Mucosa of stomach (tissue), 1 donor: ENCODE measurements at regions not wholly inside any gene's neighbourhood (a gene's known extent, or its start where the extent isn't known, plus 50 kb on each side); places are given as distances from the start of the nearest gene placed in this dataset.
"Not testable (repeated sequence)": the region's sequence is repeated elsewhere in the genome, so short reads cannot be mapped to it uniquely, and the experiment has no call there.

ENCODE experiments used
- H3K27me3 ChIP-seq: one replicate; pipeline ENCODE4 v1.7.0; 2013; ENCODE audit warnings: mild to moderate bottlenecking, low read length; ENCODE audit not compliant: control insufficient read depth, insufficient read depth
- H3K36me3 ChIP-seq: one replicate; pipeline ENCODE4 v1.7.0; 2013; ENCODE audit warnings: low read length; ENCODE audit not compliant: control insufficient read depth, insufficient read depth
- H3K4me1 ChIP-seq: one replicate; pipeline ENCODE4 v1.7.0; 2013; ENCODE audit warnings: mild to moderate bottlenecking, low read length; ENCODE audit not compliant: control insufficient read depth, insufficient read depth
- H3K4me3 ChIP-seq: one replicate; pipeline ENCODE4 v1.7.0; 2013; ENCODE audit warnings: low read length
- H3K9ac ChIP-seq: one replicate; pipeline ENCODE4 v1.7.0; 2013; ENCODE audit warnings: mild to moderate bottlenecking, low read length, moderate library complexity
- H3K9me3 ChIP-seq: one replicate; pipeline ENCODE4 v1.7.0; 2013; ENCODE audit warnings: mild to moderate bottlenecking, low read length, moderate library complexity; ENCODE audit not compliant: control insufficient read depth
- donor health status: Pancreatic carcinoma.

- Histone ChIP-seq H3K4me1 (no peaks in the 10 kb centered on the region), H3K4me3 (no peak overlapping the region), H3K9ac (no peak overlapping the region), H3K36me3 (no peaks in the 10 kb centered on the region), H3K27me3 (no peaks in the 10 kb centered on the region), H3K9me3 (no peaks in the 10 kb centered on the region)
Observed at GRCh38 chr1:173388352-173388751, 88.8 kb upstream of the PRDX6 start.

- Histone ChIP-seq H3K36me3 (no peaks in the 10 kb centered on the region), H3K4me3 (no peak overlapping the region), H3K9ac (no peak overlapping the region), H3K27me3 (no peaks in the 10 kb centered on the region), H3K4me1 (no peaks in the 10 kb centered on the region), H3K9me3 (no peaks in the 10 kb centered on the region)
Observed at GRCh38 chr1:173392895-173393658, 84.1 kb upstream of the PRDX6 start.

- Histone ChIP-seq H3K9me3 (no peaks in the 10 kb centered on the region), H3K4me1 (no peaks in the 10 kb centered on the region), H3K36me3 (no peaks in the 10 kb centered on the region), H3K4me3 (no peak overlapping the region), H3K27me3 (no peaks in the 10 kb centered on the region), H3K9ac (no peak overlapping the region)
Observed at GRCh38 chr1:173393659-173394000, 83.5 kb upstream of the PRDX6 start.

GRCh38 chr1:173394813-173395212, 82.3 kb upstream of the PRDX6 start:
- not testable (repeated sequence) for H3K9ac ChIP-seq, H3K9me3 ChIP-seq, H3K4me1 ChIP-seq, H3K36me3 ChIP-seq, H3K4me3 ChIP-seq, H3K27me3 ChIP-seq

- Histone ChIP-seq H3K36me3 (no peaks in the 10 kb centered on the region), H3K4me1 (no peaks in the 10 kb centered on the region), H3K27me3 (no peaks in the 10 kb centered on the region), H3K4me3 (no peak overlapping the region), H3K9me3 (no peaks in the 10 kb centered on the region), H3K9ac (no peak overlapping the region)
Observed at GRCh38 chr1:173395762-173396161, 81.4 kb upstream of the PRDX6 start.

- Histone ChIP-seq H3K36me3 (no peaks in the 10 kb centered on the region), H3K4me1 (no peaks in the 10 kb centered on the region), H3K4me3 (no peak overlapping the region), H3K9ac (no peak overlapping the region), H3K27me3 (no peaks in the 10 kb centered on the region), H3K9me3 (no peaks in the 10 kb centered on the region)
Observed at GRCh38 chr1:173400387-173400995, 76.6 kb upstream of the PRDX6 start.

GRCh38 chr1:173403996-173404395, 73.1 kb upstream of the PRDX6 start:
- H3K27me3 ChIP-seq: no peaks in the 10 kb centered on the region
- H3K36me3 ChIP-seq: no peaks in the 10 kb centered on the region
- no peaks in the 10 kb centered on the region for H3K9me3 ChIP-seq
- H3K4me3 ChIP-seq: no peak overlapping the region
- H3K9ac ChIP-seq: no peak overlapping the region
- H3K4me1 ChIP-seq: no peaks in the 10 kb centered on the region

GRCh38 chr1:173405281-173405680, 71.9 kb upstream of the PRDX6 start:
- no peaks in the 10 kb centered on the region for H3K27me3 ChIP-seq
- no peaks in the 10 kb centered on the region for H3K4me1 ChIP-seq
- no peaks in the 10 kb centered on the region for H3K36me3 ChIP-seq
- H3K4me3 ChIP-seq: no peak overlapping the region
- H3K9me3 ChIP-seq: no peaks in the 10 kb centered on the region
- no peak overlapping the region for H3K9ac ChIP-seq

GRCh38 chr1:173405834-173406233, 71.3 kb upstream of the PRDX6 start:
- Histone ChIP-seq H3K36me3 (no peaks in the 10 kb centered on the region), H3K4me3 (no peak overlapping the region), H3K27me3 (no peaks in the 10 kb centered on the region), H3K9me3 (no peaks in the 10 kb centered on the region), H3K4me1 (no peaks in the 10 kb centered on the region), H3K9ac (no peak overlapping the region)

- Histone ChIP-seq H3K36me3 (no peaks in the 10 kb centered on the region), H3K27me3 (no peaks in the 10 kb centered on the region), H3K9me3 (no peaks in the 10 kb centered on the region), H3K9ac (peak overlapping the region; percentile 30), H3K4me3 (no peak overlapping the region), H3K4me1 (no peaks in the 10 kb centered on the region)
Observed at GRCh38 chr1:173406783-173407230, 70.3 kb upstream of the PRDX6 start.

GRCh38 chr1:173407846-173408245, 69.3 kb upstream of the PRDX6 start:
- no peaks in the 10 kb centered on the region for H3K4me1 ChIP-seq
- no peak overlapping the region for H3K9ac ChIP-seq
- no peaks in the 10 kb centered on the region for H3K36me3 ChIP-seq
- no peaks in the 10 kb centered on the region for H3K9me3 ChIP-seq
- H3K4me3 ChIP-seq: no peak overlapping the region
- no peaks in the 10 kb centered on the region for H3K27me3 ChIP-seq

- H3K9ac ChIP-seq: no peak overlapping the region
- no peaks in the 10 kb centered on the region for H3K36me3 ChIP-seq
- no peak overlapping the region for H3K4me3 ChIP-seq
- no peaks in the 10 kb centered on the region for H3K9me3 ChIP-seq
- no peaks in the 10 kb centered on the region for H3K4me1 ChIP-seq
- H3K27me3 ChIP-seq: no peaks in the 10 kb centered on the region
Observed at GRCh38 chr1:173408886-173409285, 68.2 kb upstream of the PRDX6 start.
